ENCODE measurements at regions not wholly inside any gene's neighbourhood (a gene's known extent, or its start where the extent isn't known, plus 50 kb on each side); places are given as distances from the start of the nearest gene placed in this dataset.

DNA sequence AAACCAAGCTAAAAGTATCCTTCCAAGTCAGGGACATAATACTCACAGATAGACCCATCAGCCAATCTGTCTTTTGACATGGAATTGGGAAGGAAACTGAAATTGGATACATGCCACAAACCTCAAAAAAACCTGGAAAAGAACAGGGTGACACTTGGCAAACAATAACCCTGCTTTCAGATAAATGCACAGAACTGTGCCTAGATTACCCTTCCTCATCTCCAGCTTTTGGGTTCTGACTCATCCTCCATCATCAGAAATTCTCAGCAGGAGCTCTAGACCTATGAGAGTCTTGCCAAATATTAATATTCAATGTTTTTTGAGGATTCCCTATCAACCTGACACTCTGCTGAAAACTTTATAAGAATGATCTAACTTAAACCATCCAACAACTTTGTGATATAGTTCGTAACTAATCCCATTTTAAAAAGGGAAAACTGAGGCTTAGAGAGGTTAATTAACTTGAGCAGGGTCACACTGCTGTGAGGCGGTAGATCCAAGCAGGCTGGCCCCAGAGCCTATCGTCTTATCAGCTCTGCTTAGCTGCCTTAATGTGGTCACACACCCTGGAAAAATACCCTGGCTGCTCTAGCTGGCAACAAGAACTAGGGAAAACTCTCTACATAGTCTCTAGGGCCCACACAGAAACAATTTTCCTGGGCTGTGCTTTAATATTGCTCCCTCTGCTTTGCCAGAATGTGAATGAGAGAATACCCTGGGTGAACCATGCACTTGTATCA, 157.0 kb upstream of the TRPC7 start:
- H3K4me3 Mint-ChIP-seq = no peak overlapping the region
- WGBS (ENCODE audit: insufficient coverage) = 73% methylated on average over 2 of the region's 3 CpGs
- DNase-seq = no peak

DNA sequence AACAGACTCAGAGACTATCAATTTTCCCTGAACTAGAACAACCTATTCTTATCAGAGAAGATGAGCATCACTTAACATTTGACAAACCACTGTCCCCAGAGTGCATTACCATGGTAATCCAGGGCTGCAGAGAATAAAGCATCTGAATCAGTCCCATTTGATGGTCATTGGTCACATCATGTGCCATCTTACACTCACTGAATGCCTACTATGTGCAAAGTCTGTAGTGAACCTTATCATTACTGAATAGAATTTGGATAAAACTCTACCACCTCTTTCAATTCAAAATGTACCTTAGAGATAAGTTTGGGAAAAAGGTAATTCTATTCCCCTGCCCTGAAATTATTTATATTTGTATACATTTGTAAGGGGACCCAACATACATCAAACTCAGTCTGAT, 156.4 kb upstream of the TRPC7 start:
- POLR2A ChIA-PET = no interaction called here

More for the DNA sequence above, 157.0 kb upstream of the TRPC7 start:
- Histone ChIP-seq H3K4me3 (ENCODE audit: control extremely low read depth in 1 of 5, extremely low read depth in 1 of 5, insufficient read depth in 1 of 5, low read depth in 2 of 5, low read length in 4 of 5) (no peak overlapping the region), H3K27ac (ENCODE audit: low read length in 2 of 2) (no peak overlapping the region), H3K4me1 (ENCODE audit: control insufficient read depth in 2 of 2, insufficient read depth in 2 of 2, low read length in 2 of 2) (no peaks in the 10 kb centered on the region), H3K9ac (ENCODE audit: low read length) (no peak overlapping the region), H3K4me2 (replicated peaks; ENCODE audit: low read depth, low read length, poor library complexity, severe bottlenecking) (no peak overlapping the region), H3K36me3 (replicated peaks in 1 of 2; ENCODE audit: control extremely low read depth in 1 of 2, control insufficient read depth in 1 of 2, extremely low read depth in 1 of 2, insufficient read depth in 2 of 2, low read length in 1 of 2) (no peaks in the 10 kb centered on the region), H4K20me1 (ENCODE audit: control insufficient read depth, insufficient read depth, low read length, poor library complexity, severe bottlenecking) (no peaks in the 10 kb centered on the region), H3K27me3 (replicated peaks in 1 of 4; ENCODE audit: control extremely low read depth in 1 of 4, control insufficient read depth in 3 of 4, insufficient read depth in 4 of 4, low read length in 3 of 4) (no peaks in the 10 kb centered on the region), H3K9me3 (ENCODE audit: control extremely low read depth in 1 of 3, control insufficient read depth in 2 of 3, insufficient read depth in 1 of 3, low read length in 2 of 3) (no peaks in the 10 kb centered on the region), H2AFZ (ENCODE audit: insufficient read depth, low read depth, low read length, poor library complexity, severe bottlenecking) (no peak overlapping the region), H3K79me2 (ENCODE audit: control insufficient read depth, insufficient read depth, low read length) (no peaks in the 10 kb centered on the region)
- Mint-ChIP-seq H3K4me1 (no peaks in the 10 kb centered on the region), H3K9me3 (ENCODE audit: insufficient read depth) (no peaks in the 10 kb centered on the region), H3K27me3 (no peaks in the 10 kb centered on the region), H3K27ac (no peak overlapping the region)
- ChIA-PET POLR2A (no interaction called here), CTCF (no interaction called here)
- intact Hi-C loops (cut with micrococcal nuclease) = no loop called here
- TF ChIP-seq, protein P1, sequence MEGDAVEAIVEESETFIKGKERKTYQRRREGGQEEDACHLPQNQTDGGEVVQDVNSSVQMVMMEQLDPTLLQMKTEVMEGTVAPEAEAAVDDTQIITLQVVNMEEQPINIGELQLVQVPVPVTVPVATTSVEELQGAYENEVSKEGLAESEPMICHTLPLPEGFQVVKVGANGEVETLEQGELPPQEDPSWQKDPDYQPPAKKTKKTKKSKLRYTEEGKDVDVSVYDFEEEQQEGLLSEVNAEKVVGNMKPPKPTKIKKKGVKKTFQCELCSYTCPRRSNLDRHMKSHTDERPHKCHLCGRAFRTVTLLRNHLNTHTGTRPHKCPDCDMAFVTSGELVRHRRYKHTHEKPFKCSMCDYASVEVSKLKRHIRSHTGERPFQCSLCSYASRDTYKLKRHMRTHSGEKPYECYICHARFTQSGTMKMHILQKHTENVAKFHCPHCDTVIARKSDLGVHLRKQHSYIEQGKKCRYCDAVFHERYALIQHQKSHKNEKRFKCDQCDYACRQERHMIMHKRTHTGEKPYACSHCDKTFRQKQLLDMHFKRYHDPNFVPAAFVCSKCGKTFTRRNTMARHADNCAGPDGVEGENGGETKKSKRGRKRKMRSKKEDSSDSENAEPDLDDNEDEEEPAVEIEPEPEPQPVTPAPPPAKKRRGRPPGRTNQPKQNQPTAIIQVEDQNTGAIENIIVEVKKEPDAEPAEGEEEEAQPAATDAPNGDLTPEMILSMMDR (IDR thresholded peaks at IDR 0.05) = no peak
- no peak for TF ChIP-seq EZH2 (IDR thresholded peaks at IDR 0.05; ENCODE audit: borderline replicate concordance, insufficient read depth, low read depth, low read length, poor library complexity, severe bottlenecking)
- ATAC-seq (ENCODE audit: low read depth) = no peak

More for the DNA sequence above, 156.4 kb upstream of the TRPC7 start:
- intact Hi-C loops (cut with micrococcal nuclease) = no loop called here
- TF ChIP-seq, protein P1 (IDR thresholded peaks at IDR 0.05) = no peak
- TF ChIP-seq EZH2 (IDR thresholded peaks at IDR 0.05; ENCODE audit: borderline replicate concordance, insufficient read depth, low read depth, low read length, poor library complexity, severe bottlenecking) = no peak
- H3K36me3 ChIP-seq (replicated peaks in 1 of 2; ENCODE audit: control extremely low read depth in 1 of 2, control insufficient read depth in 1 of 2, extremely low read depth in 1 of 2, insufficient read depth in 2 of 2, low read length in 1 of 2) = no peaks in the 10 kb centered on the region
- no peaks in the 10 kb centered on the region for H4K20me1 ChIP-seq (ENCODE audit: control insufficient read depth, insufficient read depth, low read length, poor library complexity, severe bottlenecking)
- H3K27ac ChIP-seq (ENCODE audit: low read length in 2 of 2) = no peak overlapping the region
- Mint-ChIP-seq H3K27me3 (no peaks in the 10 kb centered on the region), H3K27ac (no peak overlapping the region), H3K4me3 (no peak overlapping the region), H3K9me3 (ENCODE audit: insufficient read depth) (no peaks in the 10 kb centered on the region), H3K4me1 (no peaks in the 10 kb centered on the region)
- no peak for DNase-seq
- H3K79me2 ChIP-seq (ENCODE audit: control insufficient read depth, insufficient read depth, low read length) = no peaks in the 10 kb centered on the region
- H3K27me3 ChIP-seq (replicated peaks in 1 of 4; ENCODE audit: control extremely low read depth in 1 of 4, control insufficient read depth in 3 of 4, insufficient read depth in 4 of 4, low read length in 3 of 4) = no peaks in the 10 kb centered on the region
- H3K4me1 ChIP-seq (ENCODE audit: control insufficient read depth in 2 of 2, insufficient read depth in 2 of 2, low read length in 2 of 2) = no peaks in the 10 kb centered on the region
- H3K9ac ChIP-seq (ENCODE audit: low read length) = no peak overlapping the region
- no peak for ATAC-seq (ENCODE audit: low read depth)
- CTCF ChIA-PET = no interaction called here
- no peak overlapping the region for H2AFZ ChIP-seq (ENCODE audit: insufficient read depth, low read depth, low read length, poor library complexity, severe bottlenecking)
- H3K9me3 ChIP-seq (ENCODE audit: control extremely low read depth in 1 of 3, control insufficient read depth in 2 of 3, insufficient read depth in 1 of 3, low read length in 2 of 3) = no peaks in the 10 kb centered on the region
- H3K4me2 ChIP-seq (replicated peaks; ENCODE audit: low read depth, low read length, poor library complexity, severe bottlenecking) = no peak overlapping the region
- no peak overlapping the region for H3K4me3 ChIP-seq (ENCODE audit: control extremely low read depth in 1 of 5, extremely low read depth in 1 of 5, insufficient read depth in 1 of 5, low read depth in 2 of 5, low read length in 4 of 5)
